Ishikawa (cell line): ENCODE measurements at regions not wholly inside any gene's neighbourhood (a gene's known extent, or its start where the extent isn't known, plus 50 kb on each side); places are given as distances from the start of the nearest gene placed in this dataset.

Experiments used
- NFIC ChIP-seq: IDR thresholded peaks from 2 replicates; pipeline ENCODE4 v1.6.1; 2012
- YY1 ChIP-seq: IDR thresholded peaks from 2 replicates; pipeline ENCODE4 v1.6.1; 2012; ENCODE audit warnings: low read depth
- TF ChIP-seq, protein P1 (sequence below): IDR thresholded peaks from 2 replicates; pipeline ENCODE4 v1.6.1; 2012; ENCODE audit warnings: low read depth, mild to moderate bottlenecking

DNA sequence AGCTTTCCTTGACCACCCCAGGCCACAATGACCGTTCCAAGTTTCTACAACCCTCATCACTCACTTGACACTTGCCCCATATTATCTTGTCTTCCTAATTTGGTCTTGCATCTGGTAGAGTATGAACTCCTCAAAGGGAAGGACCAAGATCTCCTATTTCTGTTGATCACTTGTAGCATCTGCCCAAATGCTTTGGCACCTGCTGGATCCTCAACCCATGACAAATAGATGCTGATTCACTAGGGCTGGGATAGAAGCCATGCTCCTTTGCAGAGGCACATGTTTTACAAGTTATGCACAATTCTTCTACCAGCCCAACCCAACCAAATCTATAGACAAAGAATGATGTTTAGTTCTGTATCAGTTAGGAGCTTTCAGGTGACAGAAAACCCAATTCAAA is 110.7 kb downstream of the UNC5CL start:
- no peak for TF ChIP-seq NFIC
- TF ChIP-seq, protein P1, sequence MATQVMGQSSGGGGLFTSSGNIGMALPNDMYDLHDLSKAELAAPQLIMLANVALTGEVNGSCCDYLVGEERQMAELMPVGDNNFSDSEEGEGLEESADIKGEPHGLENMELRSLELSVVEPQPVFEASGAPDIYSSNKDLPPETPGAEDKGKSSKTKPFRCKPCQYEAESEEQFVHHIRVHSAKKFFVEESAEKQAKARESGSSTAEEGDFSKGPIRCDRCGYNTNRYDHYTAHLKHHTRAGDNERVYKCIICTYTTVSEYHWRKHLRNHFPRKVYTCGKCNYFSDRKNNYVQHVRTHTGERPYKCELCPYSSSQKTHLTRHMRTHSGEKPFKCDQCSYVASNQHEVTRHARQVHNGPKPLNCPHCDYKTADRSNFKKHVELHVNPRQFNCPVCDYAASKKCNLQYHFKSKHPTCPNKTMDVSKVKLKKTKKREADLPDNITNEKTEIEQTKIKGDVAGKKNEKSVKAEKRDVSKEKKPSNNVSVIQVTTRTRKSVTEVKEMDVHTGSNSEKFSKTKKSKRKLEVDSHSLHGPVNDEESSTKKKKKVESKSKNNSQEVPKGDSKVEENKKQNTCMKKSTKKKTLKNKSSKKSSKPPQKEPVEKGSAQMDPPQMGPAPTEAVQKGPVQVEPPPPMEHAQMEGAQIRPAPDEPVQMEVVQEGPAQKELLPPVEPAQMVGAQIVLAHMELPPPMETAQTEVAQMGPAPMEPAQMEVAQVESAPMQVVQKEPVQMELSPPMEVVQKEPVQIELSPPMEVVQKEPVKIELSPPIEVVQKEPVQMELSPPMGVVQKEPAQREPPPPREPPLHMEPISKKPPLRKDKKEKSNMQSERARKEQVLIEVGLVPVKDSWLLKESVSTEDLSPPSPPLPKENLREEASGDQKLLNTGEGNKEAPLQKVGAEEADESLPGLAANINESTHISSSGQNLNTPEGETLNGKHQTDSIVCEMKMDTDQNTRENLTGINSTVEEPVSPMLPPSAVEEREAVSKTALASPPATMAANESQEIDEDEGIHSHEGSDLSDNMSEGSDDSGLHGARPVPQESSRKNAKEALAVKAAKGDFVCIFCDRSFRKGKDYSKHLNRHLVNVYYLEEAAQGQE, result no peak
- no peak for TF ChIP-seq YY1
